OCI-LY1 (cell line): ENCODE measurements at regions not wholly inside any gene's neighbourhood (a gene's known extent, or its start where the extent isn't known, plus 50 kb on each side); places are given as distances from the start of the nearest gene placed in this dataset.

Source experiments
- CTCF ChIP-seq: fragments of 200-600 bp; sonication (generic), shearing (Covaris generic); IDR thresholded peaks from 2 replicates; pipeline ENCODE4 v1.5.1; 2017; ENCODE audit warnings: mild to moderate bottlenecking, antibody characterized with exemption, low read length, moderate library complexity, mixed read lengths
- EZH2 ChIP-seq: fragments of 200-600 bp; sonication (generic), shearing (Covaris generic); IDR thresholded peaks from 2 replicates; pipeline ENCODE4 v1.8.0; 2017; ENCODE audit warnings: borderline replicate concordance, mixed run types, mild to moderate bottlenecking, antibody characterized with exemption, low read length, moderate library complexity, mixed read lengths

- TF ChIP-seq CTCF, result no peak
- no peak for TF ChIP-seq EZH2
These were observed 81.0 kb downstream of the SEMA4F start for GRCh38 chr2:74735009-74735408.
